T-helper 2 cell treated with Interferon-gamma antibody and Interleukin-4, amounts not matched to agents 100 ng/mL and 5 ng/mL, for 36 hours (primary cell): ENCODE measurements at regions not wholly inside any gene's neighbourhood (a gene's known extent, or its start where the extent isn't known, plus 50 kb on each side); places are given as distances from the start of the nearest gene placed in this dataset.

Experiments used
- intact Hi-C: fragments of 100-400 bp; cut with micrococcal nuclease; formaldehyde crosslinking; loops from one replicate; pipeline ENCODE4 v1.15.1; 2023

DNA sequence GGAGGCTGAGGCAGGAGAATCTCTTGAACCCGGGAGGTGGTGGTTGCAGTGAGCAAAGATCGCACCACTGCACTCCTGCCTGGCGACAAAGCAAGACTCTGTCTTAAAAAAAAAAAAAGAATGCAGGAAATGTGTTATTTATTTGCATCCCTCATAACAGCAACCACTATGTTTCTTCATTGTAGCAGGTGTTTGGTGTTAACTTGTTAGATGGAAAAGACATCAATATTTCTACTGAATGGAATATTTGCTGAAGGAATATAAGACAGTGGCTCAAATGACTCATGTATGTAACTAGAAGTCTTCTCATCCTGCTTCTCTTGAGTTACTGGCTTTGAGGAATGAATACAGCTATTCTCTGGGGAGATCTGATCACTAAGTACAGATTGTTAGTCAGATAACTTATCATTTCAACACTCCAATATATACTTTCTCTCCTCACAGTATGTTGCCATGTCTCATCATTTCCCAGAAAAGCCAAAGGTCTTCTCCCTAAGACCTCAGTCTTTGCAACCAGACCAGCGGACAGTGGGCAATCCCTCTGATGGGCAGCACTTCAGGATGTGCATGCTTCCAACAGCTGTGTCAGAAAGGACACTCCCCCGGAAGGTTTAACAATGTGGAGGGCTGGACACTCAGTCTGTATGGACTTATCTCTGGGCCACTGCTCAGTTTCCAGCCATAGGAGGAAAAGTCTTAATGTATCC, 104.4 kb upstream of the STK17B start:
- intact Hi-C loops, result loop anchor here (1.0 to 5.0 kb wide), 7 partner anchors 7 to 128 kb away; no protein-coding TSS in a partner anchor

DNA sequence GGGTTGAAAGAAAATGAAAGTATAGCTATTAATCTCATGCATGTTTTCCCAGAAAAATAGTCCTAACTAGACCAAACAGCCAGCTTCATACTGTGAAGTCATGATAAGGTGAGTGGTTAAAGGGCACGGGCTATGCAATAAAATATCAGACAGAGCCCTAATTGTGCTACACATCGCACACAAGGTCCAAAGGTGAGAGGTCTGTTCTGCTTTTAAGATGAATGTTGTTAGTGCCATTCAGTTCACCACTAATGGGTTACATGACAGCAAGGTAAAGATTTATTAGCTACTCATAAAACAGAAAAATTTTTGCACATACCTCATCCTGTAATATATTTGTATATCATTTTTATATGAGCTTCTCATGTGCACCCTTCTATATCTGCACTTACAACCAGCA, 105.0 kb upstream of the STK17B start:
- intact Hi-C loops, result loop anchor here (1.0 to 5.0 kb wide), 7 partner anchors 8 to 129 kb away; no protein-coding TSS in a partner anchor

DNA sequence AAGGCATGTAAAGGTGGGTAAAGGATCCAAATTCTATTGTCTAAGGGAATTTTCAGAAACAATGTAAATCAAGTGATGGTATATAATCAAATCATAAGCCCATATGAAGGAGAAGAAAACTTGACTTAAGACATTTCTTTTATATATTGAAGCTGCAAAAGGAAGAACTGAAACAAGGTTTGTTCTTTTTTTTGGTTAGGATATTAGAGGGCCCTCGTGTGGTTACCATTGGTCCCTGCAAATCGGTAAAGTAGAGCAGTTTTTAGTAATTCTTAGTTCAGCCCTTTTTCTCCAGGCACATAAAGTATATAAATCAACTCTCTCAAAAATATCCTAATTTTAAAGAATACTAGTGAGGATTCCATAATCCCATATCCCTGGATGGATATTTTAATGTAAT, 105.6 kb upstream of the STK17B start:
- intact Hi-C loops, result loop anchor here (1.0 to 5.0 kb wide), 6 partner anchors 60 to 199 kb away; no protein-coding TSS in a partner anchor

DNA sequence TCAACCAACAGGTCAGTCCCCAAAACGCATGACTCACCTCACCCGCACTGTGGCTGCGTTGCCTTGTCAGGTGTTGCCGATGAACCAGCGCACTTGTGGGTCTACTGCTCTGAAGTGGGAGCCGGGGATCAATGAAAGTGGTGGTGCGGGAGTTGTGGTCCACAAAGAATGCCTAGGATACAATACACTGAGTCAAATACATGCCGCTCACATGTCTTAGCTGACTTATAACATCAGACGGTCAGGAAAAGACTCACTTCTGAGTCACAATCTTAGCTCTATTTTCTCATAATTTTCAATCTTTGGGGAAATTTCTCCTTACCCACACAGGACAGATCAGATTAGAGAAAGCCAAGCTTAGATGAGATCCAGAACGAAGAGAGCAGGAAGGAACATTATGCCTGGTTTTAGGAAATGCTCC, 107.1 kb upstream of the STK17B start:
- intact Hi-C loops, result loop anchor here (5.0 kb wide), 2 partner anchors 59 to 131 kb away; no protein-coding TSS in a partner anchor

DNA sequence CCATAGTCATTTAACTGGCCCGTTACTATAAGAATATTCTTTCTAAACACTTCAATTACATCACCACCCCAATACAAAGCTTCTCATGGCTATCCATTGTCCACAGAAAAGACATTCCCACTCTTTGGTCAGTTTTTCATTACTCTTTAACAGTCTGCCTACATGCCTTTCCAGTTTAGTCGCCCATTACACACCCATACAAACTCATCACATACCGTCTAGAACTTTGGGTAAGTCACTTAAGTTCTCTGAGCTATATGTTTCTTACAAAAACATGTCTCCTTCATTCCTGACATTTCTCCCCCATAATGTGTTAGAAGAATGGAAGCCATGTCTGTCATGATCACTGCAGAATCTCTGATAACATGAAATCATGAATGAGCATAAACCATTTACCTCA, 108.2 kb upstream of the STK17B start:
- intact Hi-C loops, result loop anchor here (5.0 kb wide), 2 partner anchors 58 to 132 kb away; no protein-coding TSS in a partner anchor

DNA sequence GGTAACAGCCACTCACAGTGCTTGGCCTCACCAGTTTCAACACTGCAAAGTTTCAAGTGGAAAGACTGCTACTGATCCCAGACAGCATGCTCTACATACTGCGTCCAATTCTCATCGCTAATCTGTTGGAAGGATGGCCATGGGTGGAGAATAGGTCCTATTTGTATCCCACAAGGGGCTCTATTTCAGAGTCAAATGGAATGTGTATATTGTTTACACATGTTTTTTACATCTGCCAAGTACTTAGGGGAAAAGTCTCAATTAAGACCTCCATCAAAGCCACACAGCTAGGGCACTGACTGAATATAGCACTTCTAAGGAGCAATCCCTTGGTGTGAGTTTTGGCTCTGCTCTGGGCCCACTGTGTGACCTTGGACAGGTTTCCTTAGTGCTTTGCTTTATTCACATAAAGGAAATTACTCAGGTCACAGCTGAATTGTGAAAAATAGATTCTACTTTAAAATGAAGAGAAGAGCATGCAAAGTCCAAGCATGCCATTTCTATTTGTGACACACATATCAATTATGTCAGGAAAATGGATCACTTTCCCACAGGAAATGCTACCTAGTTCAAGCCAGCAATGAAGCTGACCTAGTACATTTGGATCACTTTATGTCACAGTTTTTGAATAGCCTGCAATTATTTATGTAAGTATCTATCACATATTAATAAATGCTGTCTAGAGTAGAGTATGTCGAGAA, 112.9 kb upstream of the STK17B start:
- intact Hi-C loops, result no loop called here

DNA sequence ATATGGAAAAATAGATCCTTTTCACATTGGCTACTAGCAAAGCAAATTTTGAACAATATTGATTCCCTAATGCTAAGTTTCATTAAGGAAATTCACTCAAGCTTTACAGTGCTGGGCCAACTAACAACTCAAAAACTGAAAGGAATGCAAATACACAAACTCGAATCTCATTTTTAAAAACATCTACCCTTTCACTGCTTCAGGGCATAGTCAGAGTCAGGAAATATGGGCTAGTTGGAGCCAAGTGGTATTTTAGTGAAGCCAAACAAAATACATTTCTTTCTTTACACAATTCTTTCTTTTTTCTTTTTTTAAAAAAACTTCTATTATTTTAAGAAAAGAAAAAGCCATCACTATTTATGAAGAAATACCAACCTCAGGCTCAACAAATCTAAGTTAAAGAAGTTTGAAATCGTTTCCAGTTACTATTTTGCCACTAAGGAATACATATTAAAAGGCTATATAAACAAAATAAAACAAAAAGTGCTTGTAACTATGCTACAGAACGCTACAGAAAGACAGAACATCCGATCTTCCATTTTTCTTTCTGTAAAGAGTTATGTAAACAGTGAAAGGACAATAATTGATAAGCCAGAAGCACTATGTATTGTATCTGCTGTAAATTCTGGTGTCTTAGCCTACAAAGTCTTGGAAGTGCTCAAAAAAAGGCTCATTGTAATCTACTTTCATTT, 113.6 kb upstream of the STK17B start:
- intact Hi-C loops, result no loop called here

DNA sequence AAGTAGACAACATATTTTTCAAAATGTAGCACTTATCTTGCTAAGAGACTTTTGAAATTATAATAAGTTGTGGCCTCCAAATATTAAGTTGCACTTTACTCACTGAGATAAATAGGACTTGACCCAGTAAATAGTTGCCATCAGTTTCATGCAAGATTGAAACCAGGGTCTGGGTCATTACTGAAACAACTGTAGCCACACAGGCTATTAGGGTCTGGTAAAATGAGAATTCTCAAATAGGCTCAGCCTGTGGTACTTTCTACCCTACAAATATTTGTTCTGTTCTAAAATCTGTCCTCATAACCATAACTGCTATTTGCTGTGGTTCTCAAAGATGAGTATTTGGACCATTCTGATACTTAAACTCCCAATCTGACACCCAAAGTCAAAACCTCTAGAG, 115.4 kb upstream of the STK17B start:
- intact Hi-C loops, result no loop called here

DNA sequence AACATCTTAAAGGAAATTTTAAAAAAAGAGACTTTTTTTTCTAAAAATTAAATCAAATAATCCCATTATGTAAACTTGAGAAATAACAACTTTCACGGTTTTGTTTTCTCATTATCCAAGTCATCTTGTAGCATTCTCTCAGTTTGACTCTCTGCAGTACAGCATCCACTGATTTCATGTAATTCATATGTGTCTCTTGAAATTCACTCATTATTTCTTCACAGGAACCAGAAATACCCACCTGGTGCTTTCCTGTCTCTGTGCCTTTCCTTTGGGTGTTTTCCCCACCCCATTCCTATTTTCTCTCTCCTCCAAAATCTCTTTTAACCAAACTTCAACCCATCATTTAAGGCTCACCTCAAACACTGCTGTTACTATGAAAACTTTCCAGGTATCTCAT, 116.1 kb upstream of the STK17B start:
- intact Hi-C loops, result no loop called here

DNA sequence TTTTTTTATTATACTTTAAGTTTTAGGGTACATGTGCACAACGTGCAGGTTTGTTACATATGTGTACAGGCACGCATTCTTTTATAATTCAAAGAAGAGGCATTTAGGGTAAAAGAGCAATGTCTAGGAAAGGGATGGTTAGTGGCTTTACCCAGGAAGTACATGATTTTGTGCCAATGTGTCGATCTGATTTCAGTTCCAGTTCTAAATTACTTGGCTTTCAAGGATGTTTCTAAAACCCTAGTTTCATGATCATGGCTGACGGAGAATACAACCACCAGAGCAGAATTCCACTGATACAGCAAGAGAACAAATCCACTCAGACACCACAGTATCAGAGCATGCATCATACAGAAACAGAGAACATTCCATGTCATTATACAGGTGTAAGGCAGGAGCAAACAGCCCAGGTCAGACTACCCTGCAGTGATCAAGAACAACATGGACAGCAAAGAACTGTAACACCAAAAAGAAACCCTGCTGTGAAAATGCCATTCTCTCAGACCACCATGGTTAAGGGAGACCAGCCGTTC, 116.7 kb upstream of the STK17B start:
- intact Hi-C loops, result no loop called here

DNA sequence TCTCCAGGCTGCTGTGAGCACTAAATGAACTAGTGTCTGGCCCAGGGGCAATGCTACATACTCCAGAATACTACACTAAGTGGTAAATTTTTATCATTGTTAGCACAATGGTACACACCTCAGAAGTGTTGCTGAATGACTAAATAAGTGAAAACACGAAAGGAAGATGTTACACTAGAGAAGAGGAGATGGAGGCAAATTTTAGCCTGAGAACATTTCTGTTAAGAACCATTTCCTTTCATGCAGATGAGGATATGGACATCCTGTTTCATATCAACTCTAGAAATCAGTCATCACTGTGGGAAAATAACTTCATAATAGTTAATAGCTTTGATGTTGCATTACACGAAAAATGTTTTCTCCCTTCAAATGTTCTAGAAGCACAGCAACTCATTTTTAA, 117.6 kb upstream of the STK17B start:
- intact Hi-C loops, result no loop called here

DNA sequence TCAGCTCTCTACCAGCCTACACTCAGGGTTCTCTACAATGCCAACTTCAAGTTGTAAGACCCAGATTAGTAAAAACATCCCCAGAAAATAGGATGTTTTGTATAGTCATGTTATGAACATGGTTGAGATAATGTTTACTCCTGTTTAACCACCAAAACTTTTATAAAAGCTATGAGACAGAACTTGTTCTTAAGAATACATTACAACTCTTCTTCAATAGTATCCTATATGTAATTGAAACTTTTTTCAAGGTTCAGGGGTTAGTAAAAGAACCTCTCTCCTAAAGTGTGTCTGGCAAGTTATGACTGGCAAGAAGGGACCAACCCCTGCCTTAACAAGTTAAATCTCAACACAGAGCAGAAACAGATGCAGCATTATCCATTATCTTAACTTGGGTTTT, 118.8 kb upstream of the STK17B start:
- intact Hi-C loops, result loop anchor here (10.0 kb wide), 1 partner anchor 165 kb away; no protein-coding TSS in a partner anchor

DNA sequence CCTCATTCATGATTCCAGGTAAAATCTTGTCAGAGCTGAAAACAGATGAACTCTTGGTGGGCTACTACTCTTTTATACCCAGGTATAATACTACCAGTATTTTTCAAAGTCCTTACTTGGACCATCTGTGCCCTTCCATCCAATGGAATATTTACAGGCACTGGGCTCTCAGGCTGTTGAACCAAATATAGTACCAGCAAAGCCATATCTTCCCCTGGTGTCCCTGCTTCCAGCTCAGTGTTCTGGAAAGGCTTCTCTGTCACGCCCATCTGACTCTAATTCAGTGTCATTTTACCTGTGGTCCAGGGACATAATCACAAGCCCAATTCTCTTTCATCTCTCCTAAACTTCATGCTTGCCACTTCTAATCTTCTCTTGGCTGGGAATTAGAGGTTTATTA, 119.2 kb upstream of the STK17B start:
- intact Hi-C loops, result loop anchor here (10.0 kb wide), 1 partner anchor 164 kb away; no protein-coding TSS in a partner anchor

DNA sequence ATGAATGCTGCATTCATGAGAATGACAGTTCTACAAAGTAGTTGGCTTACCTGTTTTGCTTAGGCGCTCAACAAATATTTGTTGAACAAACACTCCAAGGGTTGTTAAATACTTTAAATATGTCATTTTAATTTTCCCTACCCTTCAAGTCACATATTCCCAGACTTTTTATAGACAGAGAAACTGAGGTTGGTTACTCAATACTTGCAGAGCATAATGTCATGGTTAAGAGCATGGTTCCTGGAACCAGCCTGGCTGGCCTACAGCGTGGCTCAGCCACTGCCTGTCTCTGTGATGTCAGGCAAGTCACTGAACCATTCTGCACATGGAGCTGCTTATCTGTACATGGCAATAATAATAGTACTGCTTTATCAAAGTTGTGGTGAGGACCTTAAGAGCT, 120.0 kb upstream of the STK17B start:
- intact Hi-C loops, result loop anchor here (10.0 kb wide), 1 partner anchor 163 kb away; no protein-coding TSS in a partner anchor

DNA sequence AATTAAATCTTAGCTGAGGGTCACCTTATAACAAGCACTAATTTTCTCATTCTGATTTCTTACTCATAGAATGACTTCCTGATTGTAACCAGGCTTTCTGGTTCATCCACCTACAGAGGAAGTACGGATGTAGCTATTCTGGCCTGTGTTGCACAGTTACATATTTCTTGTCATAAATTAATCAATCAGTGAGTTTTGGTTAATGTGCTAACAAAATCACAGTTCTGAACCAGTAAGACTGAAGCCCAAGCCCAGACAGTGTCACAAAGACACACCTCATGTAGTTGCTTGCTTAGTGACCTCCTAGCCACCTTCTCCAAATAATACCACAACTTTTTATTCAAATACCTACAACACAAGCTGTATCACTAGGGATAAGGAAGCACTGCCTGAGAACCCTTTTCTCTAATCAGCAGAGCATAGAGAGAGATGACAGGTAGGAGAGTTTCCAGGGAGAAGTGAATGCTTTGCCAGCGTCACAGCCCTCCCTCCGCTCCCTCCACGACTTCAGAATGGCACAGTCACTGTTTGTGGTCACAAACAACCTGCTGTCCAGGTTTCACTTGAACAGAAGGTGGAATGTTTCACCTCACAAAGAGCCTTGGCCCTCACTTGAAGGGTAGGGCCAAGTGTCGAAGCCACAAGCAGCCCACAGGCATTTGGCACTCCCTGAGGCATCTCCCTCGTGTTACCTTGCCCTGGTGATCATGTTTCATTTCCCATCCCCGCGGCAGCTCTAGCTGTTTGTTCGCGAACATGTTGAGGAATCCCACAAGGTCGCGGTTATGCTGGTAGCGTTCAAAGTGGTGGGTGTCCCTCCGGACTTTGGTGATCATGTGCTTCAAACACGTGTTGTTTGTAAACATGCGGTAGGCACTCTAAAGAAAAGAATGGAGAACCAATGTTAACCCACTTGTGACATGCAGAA, 120.8 kb upstream of the STK17B start:
- intact Hi-C loops, result loop anchor here (10.0 kb wide), 1 partner anchor 163 kb away; no protein-coding TSS in a partner anchor

DNA sequence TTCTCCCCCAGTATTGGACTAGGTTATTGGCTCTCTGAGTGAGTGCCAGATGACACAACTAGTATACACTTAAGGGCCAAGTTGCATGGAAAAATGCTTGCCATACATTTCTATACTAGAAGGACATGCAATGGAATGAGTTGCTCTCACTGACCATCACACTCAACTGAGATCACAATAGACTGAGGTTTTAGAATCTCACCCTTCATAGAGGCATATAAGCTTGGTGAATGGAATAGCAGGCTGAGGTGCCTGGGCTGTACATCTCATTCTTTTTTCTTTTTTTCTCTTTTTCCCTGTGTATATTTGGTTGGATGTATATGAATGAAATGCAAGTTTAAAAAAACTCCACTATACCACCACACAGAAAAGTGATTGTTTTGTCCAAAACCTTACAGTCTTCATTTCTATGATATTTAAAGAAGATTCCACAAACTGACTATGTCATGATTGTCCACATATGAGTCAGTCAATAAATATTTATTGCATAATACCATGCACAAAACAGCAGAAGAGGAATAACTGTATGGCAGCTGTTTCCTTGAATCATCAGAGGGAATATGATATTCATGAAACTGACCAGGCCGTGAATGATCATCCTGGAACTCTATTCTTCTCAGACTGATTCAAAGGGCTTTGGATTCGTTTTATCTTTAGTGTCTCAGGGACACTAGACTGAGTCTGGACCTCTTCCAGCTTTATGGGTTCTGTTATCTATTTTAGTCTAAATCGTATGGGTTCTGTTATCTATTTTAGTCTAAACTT, 122.6 kb upstream of the STK17B start:
- intact Hi-C loops, result loop anchor here (10.0 kb wide), 1 partner anchor 161 kb away; no protein-coding TSS in a partner anchor

DNA sequence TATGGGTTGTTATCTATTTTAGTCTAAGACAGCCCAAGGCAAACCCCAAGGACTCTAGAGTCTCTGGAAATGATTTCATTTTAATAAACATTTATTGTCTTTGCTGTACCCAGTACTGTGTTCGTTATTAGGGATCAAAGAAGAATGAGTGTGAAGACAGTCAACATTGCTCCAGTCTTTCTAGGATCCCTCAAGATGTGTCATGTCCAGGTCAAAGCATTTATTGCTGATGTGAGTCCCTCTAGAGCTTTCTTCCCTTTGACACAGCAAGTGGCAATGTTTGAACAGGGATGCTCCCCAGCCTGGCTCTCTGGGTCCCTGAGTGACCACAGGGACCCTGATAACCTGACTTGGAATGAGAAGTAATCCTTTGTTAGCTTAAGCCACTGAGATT, 123.1 kb upstream of the STK17B start:
- intact Hi-C loops, result loop anchor here (10.0 kb wide), 1 partner anchor 160 kb away; no protein-coding TSS in a partner anchor

DNA sequence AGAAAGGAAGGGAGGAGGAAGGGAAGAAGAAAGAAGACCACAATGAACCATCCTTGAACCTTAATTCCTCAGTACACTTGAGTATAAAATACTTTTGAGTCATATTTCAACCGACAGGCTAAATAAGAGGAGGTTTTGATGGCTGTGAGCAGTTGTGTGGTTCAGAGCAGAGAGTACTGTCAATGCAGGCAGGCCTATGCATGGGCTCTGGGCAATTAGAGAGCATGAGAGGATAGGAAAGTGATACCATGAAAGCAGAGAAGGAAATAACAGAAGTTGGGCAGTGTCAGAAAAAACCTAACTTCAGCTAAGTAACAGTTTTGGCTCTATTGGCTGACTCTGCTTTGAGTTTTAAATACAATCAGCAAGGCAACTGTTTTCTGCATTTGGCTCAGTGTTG, 123.6 kb upstream of the STK17B start:
- intact Hi-C loops, result loop anchor here (5.0 to 10.0 kb wide), 2 partner anchors 42 to 160 kb away; no protein-coding TSS in a partner anchor

DNA sequence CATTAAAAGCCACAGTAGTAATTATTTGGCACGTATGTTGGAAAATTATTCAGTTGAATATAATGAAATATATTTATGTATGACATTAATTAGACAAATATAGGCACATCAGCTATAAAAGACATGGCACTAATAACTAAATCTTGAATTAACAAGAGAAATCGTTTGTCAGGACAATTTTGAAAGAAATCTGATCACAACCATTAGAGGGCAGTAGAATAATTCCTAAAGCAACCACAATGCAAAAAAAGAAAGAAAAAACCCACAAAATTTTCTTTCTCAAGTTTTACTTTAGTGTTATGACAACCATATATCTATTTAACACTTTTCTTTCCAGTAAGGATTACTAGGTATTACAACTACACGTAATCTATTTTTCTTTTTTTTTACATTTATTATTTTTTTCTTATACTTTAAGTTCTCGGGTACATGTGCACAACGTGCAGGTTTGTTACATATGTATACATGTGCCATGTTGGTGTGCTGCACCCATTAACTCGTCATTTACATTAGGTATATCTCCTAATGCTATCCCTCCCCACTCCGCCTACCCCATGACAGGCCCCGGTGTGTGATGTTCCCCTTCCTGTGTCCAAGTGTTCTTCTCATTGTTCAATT, 126.8 kb upstream of the STK17B start:
- intact Hi-C loops, result loop anchor here (1.0 to 10.0 kb wide), 3 partner anchors 39 to 461 kb away; no protein-coding TSS in a partner anchor
